ENCODE measurements at regions not wholly inside any gene's neighbourhood (a gene's known extent, or its start where the extent isn't known, plus 50 kb on each side); places are given as distances from the start of the nearest gene placed in this dataset.

DNA sequence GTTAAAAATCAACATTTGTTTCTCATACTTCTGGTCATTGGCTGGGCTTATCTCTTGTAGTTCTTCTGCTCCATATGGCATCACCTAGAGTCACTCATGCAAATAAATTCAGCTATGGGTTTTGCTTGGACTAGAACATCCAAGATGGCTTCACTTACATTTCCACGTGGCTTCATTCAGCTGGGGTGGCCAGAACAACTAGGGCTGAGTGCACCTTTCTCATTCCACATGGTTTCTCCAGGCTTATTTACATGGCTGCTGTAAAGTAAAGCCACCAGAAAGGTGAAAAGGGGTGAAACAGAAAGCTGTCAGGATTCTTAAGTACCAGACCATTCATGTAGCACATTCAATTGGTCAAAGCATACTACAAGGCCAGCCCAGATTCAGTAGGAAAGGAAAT, 151.1 kb upstream of the BMP2 start:
- TF ChIP-seq, protein P1, sequence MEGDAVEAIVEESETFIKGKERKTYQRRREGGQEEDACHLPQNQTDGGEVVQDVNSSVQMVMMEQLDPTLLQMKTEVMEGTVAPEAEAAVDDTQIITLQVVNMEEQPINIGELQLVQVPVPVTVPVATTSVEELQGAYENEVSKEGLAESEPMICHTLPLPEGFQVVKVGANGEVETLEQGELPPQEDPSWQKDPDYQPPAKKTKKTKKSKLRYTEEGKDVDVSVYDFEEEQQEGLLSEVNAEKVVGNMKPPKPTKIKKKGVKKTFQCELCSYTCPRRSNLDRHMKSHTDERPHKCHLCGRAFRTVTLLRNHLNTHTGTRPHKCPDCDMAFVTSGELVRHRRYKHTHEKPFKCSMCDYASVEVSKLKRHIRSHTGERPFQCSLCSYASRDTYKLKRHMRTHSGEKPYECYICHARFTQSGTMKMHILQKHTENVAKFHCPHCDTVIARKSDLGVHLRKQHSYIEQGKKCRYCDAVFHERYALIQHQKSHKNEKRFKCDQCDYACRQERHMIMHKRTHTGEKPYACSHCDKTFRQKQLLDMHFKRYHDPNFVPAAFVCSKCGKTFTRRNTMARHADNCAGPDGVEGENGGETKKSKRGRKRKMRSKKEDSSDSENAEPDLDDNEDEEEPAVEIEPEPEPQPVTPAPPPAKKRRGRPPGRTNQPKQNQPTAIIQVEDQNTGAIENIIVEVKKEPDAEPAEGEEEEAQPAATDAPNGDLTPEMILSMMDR (IDR thresholded peaks at IDR 0.05; ENCODE audit: control extremely low read depth in 1 of 3, insufficient read depth in 1 of 3, low read depth in 1 of 3, low read length in 3 of 3): no peak
- TF ChIP-seq POLR2AphosphoS5 (IDR thresholded peaks at IDR 0.05; ENCODE audit: low read depth, low read length) (no peak), EP300 (IDR thresholded peaks at IDR 0.05; ENCODE audit: borderline replicate concordance in 1 of 2, low read depth in 2 of 2, low read length in 2 of 2) (no peak), CBX5 (IDR thresholded peaks at IDR 0.05; ENCODE audit: low read depth, low read length) (no peak), EZH2 (IDR thresholded peaks at IDR 0.05; ENCODE audit: low read depth, low read length, severe bottlenecking) (no peak)
